Right lobe of liver (tissue), 6 donors: ENCODE measurements at regions not wholly inside any gene's neighbourhood (a gene's known extent, or its start where the extent isn't known, plus 50 kb on each side); places are given as distances from the start of the nearest gene placed in this dataset.

ENCODE experiments used
- ATAC-seq, 4 donors: fragments of 200-7000 bp; cut with Tn5 transposase; one replicate each; pipeline ENCODE4 v1.9.1; 2020; ENCODE audit warnings: mild to moderate bottlenecking in 4 of 4, moderate library complexity in 4 of 4
- DNase-seq, 3 donors: peaks; one replicate each; pipeline ENCODE4 v3.0.0-alpha.2; 2020
- H3K27ac ChIP-seq, 3 donors: fragments of 200-600 bp; one replicate each; pipeline ENCODE4 v1.8.0; 2022
- H3K27me3 ChIP-seq, 2 donors: fragments of 200-600 bp; one replicate each; pipeline ENCODE4 v1.8.0; 2022
- H3K36me3 ChIP-seq, 4 donors: fragments of 200-600 bp; sonication (generic) in 1 of 4; one replicate each; pipeline versions ENCODE4 v1.5.1 to v1.8.0; 2017 to 2022; ENCODE audit warnings: control low read depth in 1 of 4
- H3K4me1 ChIP-seq, 4 donors: fragments of 200-600 bp; sonication (generic) in 1 of 4; one replicate each; pipeline versions ENCODE4 v1.5.1 to v1.8.0; 2017 to 2022; ENCODE audit warnings: control low read depth in 1 of 4
- H3K4me3 ChIP-seq, 3 donors: fragments of 200-600 bp; one replicate each; pipeline ENCODE4 v1.8.0; 2022
- H3K9me3 ChIP-seq, 4 donors: fragments of 200-600 bp; sonication (generic) in 1 of 4; one replicate each; pipeline versions ENCODE4 v1.5.1 to v1.8.0; 2017 to 2022; ENCODE audit warnings: control low read depth in 1 of 4
- POLR2A ChIP-seq: fragments of 450-650 bp; IDR thresholded peaks from one replicate; pipeline ENCODE4 v1.6.1; 2017; ENCODE audit warnings: antibody characterized with exemption, mild to moderate bottlenecking
- WGBS: methylation state at CpG from one replicate; pipeline ENCODE4 v1.1.6; 2018; ENCODE audit warnings: low coverage, low lambda C conversion rate; ENCODE audit not compliant: insufficient coverage; ENCODE audit errors: missing lambda C conversion rate; 5-methylcytosine and 5-hydroxymethylcytosine counted together
- intact Hi-C, 2 donors: fragments of 100-400 bp; cut with DNase I; formaldehyde crosslinking; loops; one replicate each; pipeline versions ENCODE4 v1.11.2 to v1.14.1; 2022
- TF ChIP-seq, protein P1 (sequence below), 4 donors: fragments of 200-600 bp in 3 of 4; fragments of 450-650 bp in 1 of 4; IDR thresholded peaks; one replicate each; pipeline versions ENCODE4 v1.5.1 to v1.8.0; 2016 to 2022; ENCODE audit warnings: antibody characterized with exemption in 4 of 4, mild to moderate bottlenecking in 2 of 4
- donor health status: DM: no; HTN: yes; CAD: no.
- donor health status: DM: no; HTN: no; CAD: no.
- donor health status: DM: no; HTN: no; CAD: no.
- donor health status: DM: no; HTN: yes; CAD: no.
- donor health status: DM: no; HTN: yes; CAD: no.

DNA sequence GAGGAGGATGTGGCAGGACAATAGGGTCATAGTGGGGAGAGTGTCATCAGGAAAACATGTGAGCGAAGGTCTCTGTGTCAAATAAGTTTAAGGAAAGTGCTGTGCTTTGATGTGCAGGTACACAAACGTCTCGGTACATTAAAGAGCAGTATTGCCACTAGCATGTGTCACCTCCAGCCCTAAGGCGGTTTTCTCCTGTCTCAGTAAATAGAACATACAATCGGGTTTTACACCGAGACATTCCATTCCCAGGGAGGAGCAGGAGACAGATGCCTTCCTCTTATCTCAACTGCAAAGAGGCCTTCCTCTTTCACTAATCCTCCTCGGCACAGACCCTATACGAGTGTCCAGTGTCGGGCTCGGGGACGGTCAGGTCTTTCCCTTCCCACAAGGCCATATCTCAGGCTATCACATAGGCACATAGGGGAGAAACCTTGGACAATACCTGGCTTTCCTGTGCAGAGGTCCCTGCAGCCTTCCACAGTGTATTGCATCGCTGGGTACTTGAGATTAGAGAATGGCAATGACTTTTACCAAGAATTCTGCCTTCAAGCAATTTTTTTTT is 684.5 kb downstream of the PDHA2 start:
- ATAC-seq (no peak), DNase-seq (no peak)
- H3K9me3 ChIP-seq, result no peaks in the 10 kb centered on the region
- no peaks in the 10 kb centered on the region for H3K27me3 ChIP-seq
- no peak for TF ChIP-seq POLR2A
- TF ChIP-seq, protein P1, sequence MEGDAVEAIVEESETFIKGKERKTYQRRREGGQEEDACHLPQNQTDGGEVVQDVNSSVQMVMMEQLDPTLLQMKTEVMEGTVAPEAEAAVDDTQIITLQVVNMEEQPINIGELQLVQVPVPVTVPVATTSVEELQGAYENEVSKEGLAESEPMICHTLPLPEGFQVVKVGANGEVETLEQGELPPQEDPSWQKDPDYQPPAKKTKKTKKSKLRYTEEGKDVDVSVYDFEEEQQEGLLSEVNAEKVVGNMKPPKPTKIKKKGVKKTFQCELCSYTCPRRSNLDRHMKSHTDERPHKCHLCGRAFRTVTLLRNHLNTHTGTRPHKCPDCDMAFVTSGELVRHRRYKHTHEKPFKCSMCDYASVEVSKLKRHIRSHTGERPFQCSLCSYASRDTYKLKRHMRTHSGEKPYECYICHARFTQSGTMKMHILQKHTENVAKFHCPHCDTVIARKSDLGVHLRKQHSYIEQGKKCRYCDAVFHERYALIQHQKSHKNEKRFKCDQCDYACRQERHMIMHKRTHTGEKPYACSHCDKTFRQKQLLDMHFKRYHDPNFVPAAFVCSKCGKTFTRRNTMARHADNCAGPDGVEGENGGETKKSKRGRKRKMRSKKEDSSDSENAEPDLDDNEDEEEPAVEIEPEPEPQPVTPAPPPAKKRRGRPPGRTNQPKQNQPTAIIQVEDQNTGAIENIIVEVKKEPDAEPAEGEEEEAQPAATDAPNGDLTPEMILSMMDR (IDR thresholded peaks at IDR 0.05), result no peak
- WGBS, result 44% methylated on average over 12 of the region's 12 CpGs
- no peaks in the 10 kb centered on the region for H3K36me3 ChIP-seq
- H3K4me1 ChIP-seq, result no peaks in the 10 kb centered on the region
- H3K4me3 ChIP-seq, result no peak overlapping the region
- intact Hi-C loops, result no loop called here
- H3K27ac ChIP-seq, result no peak overlapping the region

DNA sequence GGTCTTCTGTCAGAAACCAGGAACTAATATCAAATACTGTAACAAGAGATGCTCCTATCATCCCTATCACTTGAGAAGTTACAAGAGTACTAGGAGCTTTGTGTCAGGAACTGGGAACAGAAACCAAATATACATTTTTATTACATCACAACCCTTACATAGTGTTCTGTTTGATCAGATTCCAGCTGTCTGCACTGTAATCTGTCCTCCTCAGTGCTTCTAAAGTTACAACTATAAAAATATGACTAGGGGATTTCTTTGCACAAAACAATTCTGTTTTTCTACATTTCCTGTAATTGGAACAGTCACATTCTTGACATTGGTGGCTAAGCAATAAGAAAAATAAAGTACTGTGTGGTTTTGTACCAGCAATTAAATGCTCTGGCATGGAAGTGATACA is 686.0 kb downstream of the PDHA2 start:
- TF ChIP-seq POLR2A, result no peak
- TF ChIP-seq, protein P1 (IDR thresholded peaks at IDR 0.05), result no peak
- Histone ChIP-seq H3K27ac (no peak overlapping the region), H3K9me3 (no peaks in the 10 kb centered on the region), H3K36me3 (no peaks in the 10 kb centered on the region), H3K4me1 (no peaks in the 10 kb centered on the region), H3K4me3 (no peak overlapping the region), H3K27me3 (no peaks in the 10 kb centered on the region)
- no peak for ATAC-seq
- intact Hi-C loops, result no loop called here
- no peak for DNase-seq

DNA sequence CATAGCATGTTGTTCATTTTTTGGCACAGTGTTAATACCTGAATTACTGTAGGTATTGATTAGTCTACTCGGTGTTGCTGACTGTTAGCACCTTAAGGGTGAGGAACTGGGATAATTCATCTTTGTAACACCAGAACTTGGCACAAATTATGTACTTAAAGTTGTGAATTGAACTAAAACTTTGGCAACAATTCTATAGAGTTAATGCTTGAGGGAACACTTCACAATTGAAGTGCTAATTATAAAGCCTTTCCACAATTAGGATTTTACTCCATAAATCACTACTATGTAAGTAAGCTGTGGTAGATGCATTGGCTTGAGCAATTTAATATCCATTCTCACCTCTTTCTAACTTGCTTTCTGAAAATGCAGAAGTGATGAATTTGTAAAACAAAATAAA is 686.7 kb downstream of the PDHA2 start:
- Histone ChIP-seq H3K27ac (no peak overlapping the region), H3K36me3 (no peaks in the 10 kb centered on the region), H3K9me3 (no peaks in the 10 kb centered on the region), H3K4me3 (no peak overlapping the region), H3K27me3 (no peaks in the 10 kb centered on the region), H3K4me1 (no peaks in the 10 kb centered on the region)
- TF ChIP-seq POLR2A, result no peak
- TF ChIP-seq, protein P1 (IDR thresholded peaks at IDR 0.05), result no peak
- ATAC-seq, result no peak
- no peak for DNase-seq
- 50% methylated on average over 1 of the region's 1 CpG for WGBS
- intact Hi-C loops, result no loop called here

DNA sequence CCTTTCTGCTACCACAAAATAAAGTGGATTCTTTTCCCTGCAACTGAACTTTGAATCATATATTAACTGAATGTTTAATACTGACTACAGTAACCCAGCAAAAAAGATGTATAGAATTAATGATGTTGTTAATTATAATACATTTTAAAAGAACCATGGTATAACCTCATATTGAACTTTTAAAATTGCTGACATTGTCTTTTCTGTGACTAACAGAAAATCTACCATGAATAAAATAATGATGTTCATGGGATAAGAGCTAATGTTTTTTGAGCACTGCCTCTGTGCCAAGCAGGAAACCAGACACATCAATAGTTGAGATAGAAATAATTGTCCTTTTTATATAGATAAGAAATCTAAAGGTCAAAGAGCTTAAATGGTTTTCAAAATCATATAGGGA is 691.9 kb downstream of the PDHA2 start:
- no peak overlapping the region for H3K27ac ChIP-seq
- no peak for DNase-seq
- intact Hi-C loops, result no loop called here
- no peaks in the 10 kb centered on the region for H3K9me3 ChIP-seq
- no peaks in the 10 kb centered on the region for H3K36me3 ChIP-seq
- no peak for TF ChIP-seq POLR2A
- TF ChIP-seq, protein P1 (IDR thresholded peaks at IDR 0.05), result no peak
- no peaks in the 10 kb centered on the region for H3K27me3 ChIP-seq
- ATAC-seq, result no peak
- no peaks in the 10 kb centered on the region for H3K4me1 ChIP-seq
- H3K4me3 ChIP-seq, result no peak overlapping the region

DNA sequence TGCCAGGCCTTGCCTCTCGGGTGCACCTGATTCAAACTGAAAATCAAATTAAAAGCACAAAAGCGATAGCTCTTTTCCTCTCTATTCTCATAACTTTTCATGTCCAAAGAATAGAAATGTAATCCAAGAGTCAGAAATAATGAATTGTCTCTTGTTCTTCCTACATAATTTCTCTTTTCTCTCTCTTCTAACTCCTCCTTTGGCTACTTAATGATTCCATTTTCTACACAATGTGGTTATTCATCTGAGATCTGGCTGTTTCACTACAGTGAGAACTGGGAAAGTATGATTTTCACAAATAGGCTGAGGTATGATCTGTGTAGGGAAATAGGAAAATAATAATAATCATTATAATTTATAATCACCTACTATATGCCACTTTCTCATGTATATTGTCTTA is 703.5 kb downstream of the PDHA2 start:
- ATAC-seq, result no peak
- TF ChIP-seq POLR2A, result no peak
- TF ChIP-seq, protein P1 (IDR thresholded peaks at IDR 0.05), result no peak
- Histone ChIP-seq H3K4me3 (no peak overlapping the region), H3K27me3 (no peaks in the 10 kb centered on the region), H3K27ac (no peak overlapping the region), H3K36me3 (no peaks in the 10 kb centered on the region), H3K9me3 (no peaks in the 10 kb centered on the region), H3K4me1 (no peaks in the 10 kb centered on the region)
- WGBS, result 50% methylated on average over 2 of the region's 2 CpGs
- intact Hi-C loops, result no loop called here
- no peak for DNase-seq
